ENCODE measurements at regions not wholly inside any gene's neighbourhood (a gene's known extent, or its start where the extent isn't known, plus 50 kb on each side); places are given as distances from the start of the nearest gene placed in this dataset.

- no peak for DNase-seq
Observed at GRCh38 chr6:66993272-66993671, 1286.2 kb upstream of the EYS start.

- no peak for DNase-seq
Observed at GRCh38 chr6:66992660-66993059, 1285.6 kb upstream of the EYS start.

- no peak for DNase-seq
Observed at GRCh38 chr6:66986940-66987339, 1279.9 kb upstream of the EYS start.

- DNase-seq: no peak
Observed at GRCh38 chr6:66985816-66986215, 1278.8 kb upstream of the EYS start.

DNA sequence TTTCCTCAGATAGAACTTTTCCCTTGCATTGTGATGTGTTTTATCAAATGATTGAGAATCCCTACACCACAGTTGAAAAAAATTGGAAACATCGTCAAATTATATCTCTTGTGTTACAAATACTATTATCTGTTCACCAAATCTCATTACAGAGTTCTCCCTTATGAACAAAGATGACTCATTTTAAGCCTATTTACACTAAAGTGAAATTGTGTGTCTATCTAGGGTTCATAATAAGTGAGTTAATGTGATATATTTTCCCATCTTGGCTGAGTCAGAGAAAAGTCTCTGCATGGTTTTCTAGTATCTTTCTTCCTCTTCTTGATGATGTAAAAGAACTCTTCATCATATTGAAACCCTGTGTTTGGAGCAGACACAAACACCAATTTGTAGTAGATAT, 1263.3 kb upstream of the EYS start:
- DNase-seq: no peak

DNA sequence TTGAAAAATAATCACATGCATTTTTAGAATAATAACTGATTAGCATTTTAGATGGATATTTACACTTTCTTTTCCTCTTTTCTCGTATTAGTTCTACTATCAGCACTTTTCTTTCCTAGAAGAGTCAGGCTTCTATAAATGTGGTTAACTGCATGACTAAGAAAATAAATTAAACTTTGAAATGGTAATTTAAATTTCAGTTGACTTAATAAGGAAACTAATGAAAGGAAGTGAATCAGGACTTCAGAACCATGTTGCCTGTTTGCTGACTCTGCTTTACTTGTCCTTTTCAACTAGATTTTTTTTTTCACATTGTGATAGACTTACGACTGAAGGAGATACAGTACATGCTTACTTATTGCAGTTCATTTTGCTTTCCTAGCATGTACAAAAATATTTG, 1258.2 kb upstream of the EYS start:
- no peak for DNase-seq

DNA sequence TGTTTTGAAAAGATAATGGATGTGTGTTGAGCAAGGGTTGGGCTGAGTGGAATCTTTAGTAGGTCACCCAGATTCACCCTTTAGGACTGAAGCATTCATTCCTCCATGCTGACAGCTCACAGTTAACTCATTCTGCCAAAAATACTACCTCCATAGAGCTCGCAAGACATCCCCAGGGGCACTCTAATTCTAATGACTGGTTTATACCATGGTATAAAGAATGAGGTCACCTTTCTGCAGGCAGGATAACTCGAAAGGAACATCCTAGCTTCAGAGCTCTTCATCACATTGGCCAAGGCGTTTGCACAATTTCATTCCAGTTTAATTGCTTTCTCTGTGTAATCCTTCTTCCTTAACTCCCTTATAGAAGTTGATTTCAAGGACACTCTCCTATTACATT, 1257.2 kb upstream of the EYS start:
- no peak for DNase-seq

- DNase-seq: no peak
Observed at GRCh38 chr6:66962082-66962481, 1255.1 kb upstream of the EYS start.

DNA sequence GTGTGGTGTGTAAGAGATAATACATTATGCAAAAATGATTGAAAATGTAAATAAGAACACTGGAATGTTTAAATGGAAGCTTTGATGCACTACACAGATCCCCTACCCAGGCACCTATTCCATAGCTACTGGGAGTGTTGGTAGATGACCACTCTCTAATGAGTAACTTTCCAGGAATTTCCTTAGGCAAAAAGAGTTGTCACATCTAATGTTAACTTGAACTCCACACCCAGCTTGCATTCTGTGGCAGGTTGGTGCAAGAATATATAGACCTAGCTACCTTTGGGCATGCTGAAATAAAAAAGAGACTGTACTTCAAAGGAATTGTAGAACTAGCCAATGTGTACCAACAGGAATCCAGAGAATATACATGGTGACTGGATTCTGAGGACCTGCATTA, 1254.2 kb upstream of the EYS start:
- no peak for DNase-seq

- DNase-seq: no peak
Observed at GRCh38 chr6:66949191-66949661, 1242.2 kb upstream of the EYS start.

- no peak for DNase-seq
Observed at GRCh38 chr6:66948106-66948505, 1241.1 kb upstream of the EYS start.

- no peak for DNase-seq
Observed at GRCh38 chr6:66940003-66940402, 1233.0 kb upstream of the EYS start.

GRCh38 chr6:66937180-66937579, 1230.2 kb upstream of the EYS start:
- no peak for DNase-seq

DNA sequence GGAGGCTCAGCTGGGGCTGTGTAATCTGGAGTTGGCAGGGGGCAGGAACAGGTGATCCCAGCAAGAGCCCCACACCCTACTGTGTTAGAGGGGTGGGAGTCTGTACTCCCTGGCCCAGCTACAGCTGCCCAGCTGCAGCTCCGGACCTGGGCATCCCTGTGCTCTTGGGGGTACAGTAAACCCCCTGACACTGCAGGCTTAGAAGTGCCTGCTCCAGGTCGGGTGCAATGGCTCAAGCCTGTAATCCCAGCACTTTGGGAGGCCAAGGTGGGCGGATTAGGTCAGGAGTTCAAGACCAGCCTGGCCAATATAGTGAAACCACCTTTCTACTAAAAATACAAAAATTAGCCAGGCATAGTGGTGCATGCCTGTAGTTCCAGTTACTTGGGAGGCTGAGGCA, 1228.6 kb upstream of the EYS start:
- no peak for DNase-seq

- DNase-seq: no peak
Observed at GRCh38 chr6:66931787-66932186, 1224.8 kb upstream of the EYS start.

DNA sequence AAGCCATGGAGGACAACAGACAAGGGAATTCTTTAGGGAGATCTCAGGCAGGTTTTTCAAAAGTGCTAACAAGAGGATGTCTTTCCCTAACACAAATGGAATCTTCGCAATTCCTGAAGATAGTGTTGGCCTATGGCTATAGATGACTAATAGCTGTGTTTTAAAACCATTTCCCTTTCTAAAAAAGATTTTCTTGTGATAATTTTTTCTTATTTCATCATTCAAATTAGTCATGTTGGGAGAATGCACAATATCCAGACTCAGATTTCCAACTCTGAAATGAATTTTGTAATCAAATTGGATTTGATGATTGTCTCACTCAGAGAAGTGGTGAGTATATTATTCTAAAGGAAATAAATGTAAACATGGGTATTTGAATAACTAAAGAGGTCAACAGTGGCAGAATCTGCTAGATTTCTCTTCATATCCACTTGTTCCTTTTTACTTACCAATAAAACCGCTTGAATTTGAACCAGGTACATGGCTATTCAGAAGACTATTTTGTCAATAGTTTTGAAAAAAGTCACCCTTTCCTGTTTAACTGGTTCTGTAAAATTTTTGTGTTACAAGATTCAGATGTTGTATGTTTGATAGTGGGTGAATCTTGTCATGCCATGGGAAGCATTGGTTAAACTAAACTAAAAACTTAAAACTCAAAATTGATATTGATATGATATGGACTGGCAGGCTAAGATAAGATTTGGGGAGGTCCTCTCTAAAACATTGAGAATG, 1223.7 kb upstream of the EYS start:
- no peak for DNase-seq

- no peak for DNase-seq
Observed at GRCh38 chr6:66926060-66926459, 1219.0 kb upstream of the EYS start.

DNA sequence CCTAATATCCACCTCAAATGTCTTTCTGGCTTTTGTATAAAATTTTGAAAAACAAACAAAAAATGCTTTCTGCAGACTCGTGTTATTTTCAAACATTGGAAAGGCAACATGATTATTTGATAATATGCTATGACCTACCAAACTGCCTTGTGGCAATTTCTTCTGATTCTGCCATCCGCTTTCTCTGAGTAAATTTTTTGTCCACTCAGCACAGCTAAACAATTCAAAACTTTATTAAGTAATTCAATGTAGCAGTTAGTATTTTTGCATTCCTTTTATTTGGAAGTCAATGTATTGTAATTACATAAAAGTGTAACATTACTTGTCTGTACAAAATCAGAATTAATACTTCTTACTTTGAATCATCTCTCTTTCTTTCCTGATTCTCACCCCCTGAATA, 1206.6 kb upstream of the EYS start:
- no peak for DNase-seq

- no peak for DNase-seq
Observed at GRCh38 chr6:66902457-66902856, 1195.4 kb upstream of the EYS start.

GRCh38 chr6:66900133-66901083, 1193.4 kb upstream of the EYS start:
- no peak for DNase-seq

DNA sequence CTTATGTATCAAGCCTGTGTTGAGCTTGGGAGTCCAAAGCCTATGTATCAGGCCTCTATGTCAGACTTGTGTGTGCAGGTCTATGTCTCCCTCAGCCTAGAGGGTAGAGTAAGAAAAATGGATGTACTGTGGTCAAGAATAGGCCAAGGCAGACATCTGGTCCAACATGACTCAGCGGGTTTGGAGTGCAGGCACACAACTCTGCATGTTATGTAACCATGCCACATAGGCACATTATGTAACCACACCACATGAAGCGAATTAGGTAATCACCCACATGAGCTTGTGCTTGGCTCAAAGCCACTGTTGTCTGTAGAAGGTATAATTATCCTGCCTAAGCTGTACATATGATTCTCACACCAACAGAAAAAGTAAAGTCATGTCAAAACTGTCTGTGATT, 1190.5 kb upstream of the EYS start:
- no peak for DNase-seq

GRCh38 chr6:66896415-66896814, 1189.4 kb upstream of the EYS start:
- DNase-seq: no peak

GRCh38 chr6:66883453-66883852, 1176.4 kb upstream of the EYS start:
- DNase-seq: no peak

DNA sequence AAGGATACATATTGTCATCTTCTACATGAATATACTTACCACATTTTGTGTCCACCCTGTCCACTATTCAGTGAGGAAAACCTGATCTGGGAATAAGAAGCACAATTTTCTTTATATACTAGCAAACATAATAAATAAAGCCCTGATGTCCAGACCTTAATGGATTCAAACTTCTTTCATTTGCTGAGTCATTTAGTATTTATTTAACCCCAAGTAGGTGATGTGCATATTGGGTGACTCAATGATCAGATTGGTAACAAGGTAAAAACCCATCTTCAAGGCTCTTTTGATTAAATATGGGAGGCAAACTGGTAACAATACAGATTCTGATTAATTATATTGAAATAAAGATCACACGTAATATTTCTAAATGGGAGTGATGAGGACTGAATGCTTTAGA, 1159.8 kb upstream of the EYS start:
- no peak for DNase-seq

Measured in activated T-cell treated with anti-CD3 and anti-CD28 coated beads, Interleukin-2, amount 50 U/mL, for 1 hour (primary cell).